ENCODE measurements at regions not wholly inside any gene's neighbourhood (a gene's known extent, or its start where the extent isn't known, plus 50 kb on each side); places are given as distances from the start of the nearest gene placed in this dataset.

DNA sequence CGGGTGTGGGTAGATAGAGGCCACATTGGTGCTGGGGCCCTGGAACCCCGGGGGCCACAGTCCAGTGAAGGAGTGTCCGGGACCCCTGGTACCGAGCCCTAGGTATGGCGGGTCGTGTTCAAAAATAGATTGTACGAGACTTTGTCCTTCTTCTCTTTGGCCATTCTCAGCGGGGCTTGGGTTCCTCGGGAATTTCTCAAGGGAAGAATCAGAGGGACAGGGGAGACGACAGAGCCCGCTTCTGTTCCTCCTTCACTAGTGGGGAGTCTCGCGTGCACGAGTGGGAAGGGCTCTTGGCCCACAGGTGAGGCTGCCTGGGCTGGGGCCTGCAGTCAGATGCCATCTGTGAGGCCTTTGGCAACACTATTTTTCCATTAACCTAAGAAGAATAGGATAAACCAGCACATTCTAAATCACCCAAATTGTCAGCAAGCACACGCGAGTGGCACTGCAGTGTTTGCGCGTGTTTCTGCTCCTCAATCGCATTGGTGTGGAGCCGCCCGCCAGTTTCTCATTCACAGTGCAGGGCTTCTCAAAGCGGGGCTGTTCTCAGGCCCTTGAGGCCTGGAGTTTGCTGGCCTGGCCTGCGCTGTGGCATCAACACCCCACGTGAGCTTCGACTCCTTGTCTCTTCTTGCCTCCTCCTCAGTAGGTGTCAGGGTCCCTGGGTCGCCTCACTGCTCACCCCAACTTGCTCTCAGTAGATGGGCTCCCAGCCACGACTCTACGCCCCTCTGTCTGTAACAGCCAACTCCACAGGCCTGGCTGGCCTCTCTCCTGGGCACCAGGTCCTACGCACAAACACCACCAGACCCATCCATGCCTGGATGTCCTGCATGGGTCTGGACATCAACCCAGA, 187.6 kb upstream of the SHH start:
- no peaks in the 10 kb centered on the region for H3K27me3 ChIP-seq (ENCODE audit: insufficient read depth, low read length, poor library complexity, severe bottlenecking)
- POLR2A ChIA-PET = no interaction called here

DNA sequence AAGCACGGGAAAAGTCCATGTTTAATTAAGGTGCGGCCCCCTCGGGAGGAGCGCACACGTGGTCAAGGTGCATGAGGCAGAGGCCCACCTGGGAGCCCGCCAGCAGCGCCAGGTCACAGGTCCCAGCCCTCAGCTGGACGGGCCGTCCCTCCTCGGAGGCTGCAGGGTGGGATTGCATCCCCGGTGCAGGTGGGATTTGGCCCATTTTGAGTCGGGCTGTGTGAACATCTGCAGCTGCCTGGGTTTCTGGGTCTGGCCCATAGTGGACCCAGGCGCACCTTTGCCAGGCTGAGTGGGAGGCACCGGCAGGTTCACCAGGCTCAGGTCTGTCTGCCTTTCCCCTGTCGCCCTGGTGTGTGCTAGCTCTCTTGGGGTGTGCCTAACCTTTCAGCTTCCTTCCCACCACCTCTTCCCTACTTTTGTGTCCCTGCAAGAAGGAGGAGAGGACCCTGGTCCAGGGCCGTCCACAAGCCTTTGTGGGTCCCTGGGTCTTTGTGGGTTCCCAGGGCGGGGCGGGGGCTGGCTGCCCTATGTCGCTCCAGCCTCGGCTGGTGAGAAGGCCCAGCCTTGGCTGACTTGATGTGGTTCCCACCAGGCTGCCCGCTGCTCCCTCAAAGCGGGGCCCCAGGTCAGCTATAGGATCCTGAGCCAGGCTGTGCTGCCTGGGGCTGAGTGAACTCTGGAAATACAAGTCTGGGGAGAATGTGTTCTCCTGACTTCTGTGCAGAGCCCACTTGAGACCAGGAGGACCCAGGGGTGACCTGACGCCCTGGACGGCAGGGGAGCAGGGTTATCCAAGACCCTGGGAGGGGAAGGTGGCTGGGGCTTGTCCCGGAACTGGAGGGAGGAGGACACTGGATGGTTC, 186.7 kb upstream of the SHH start:
- DNase-seq = no peak
- no peak overlapping the region for H3K27ac Mint-ChIP-seq
- Histone ChIP-seq H3K27ac (ENCODE audit: low read depth, low read length) (no peak overlapping the region), H3K4me1 (ENCODE audit: insufficient read depth, low read length) (peaks cover 11% of the 10 kb centered on the region), H3K4me3 (ENCODE audit: low read length) (no peak overlapping the region), H3K36me3 (ENCODE audit: insufficient read depth, low read length) (no peaks in the 10 kb centered on the region), H3K9me3 (ENCODE audit: low read length) (no peaks in the 10 kb centered on the region), H3K27me3 (ENCODE audit: insufficient read depth, low read length, poor library complexity, severe bottlenecking) (no peaks in the 10 kb centered on the region)
- peaks cover 7 to 13% of the 10 kb centered on the region in 2 donors for H3K27me3 Mint-ChIP-seq
- no peak overlapping the region for H3K4me3 Mint-ChIP-seq
- peaks cover 8 to 28% (median 13%) of the 10 kb centered on the region in 3 donors for H3K4me1 Mint-ChIP-seq
- no peaks in the 10 kb centered on the region for H3K36me3 Mint-ChIP-seq
- CTCF ChIA-PET = no interaction called here
- H3K9me3 Mint-ChIP-seq = peaks cover 0 to 1% (median 0%) of the 10 kb centered on the region in 5 donors
- POLR2A ChIA-PET = no interaction called here

More for the DNA sequence above, 187.6 kb upstream of the SHH start:
- no peaks in the 10 kb centered on the region for H3K36me3 ChIP-seq (ENCODE audit: insufficient read depth, low read length)
- H3K9me3 ChIP-seq (ENCODE audit: low read length) = no peaks in the 10 kb centered on the region
- Mint-ChIP-seq H3K27me3 (peaks cover 7 to 13% of the 10 kb centered on the region in 2 donors), H3K4me3 (no peak overlapping the region), H3K27ac (no peak overlapping the region), H3K36me3 (no peaks in the 10 kb centered on the region), H3K9me3 (peaks cover 0 to 1% (median 0%) of the 10 kb centered on the region in 5 donors), H3K4me1 (peaks cover 8 to 23% (median 13%) of the 10 kb centered on the region in 3 donors)
- DNase-seq = no peak
- H3K4me1 ChIP-seq (ENCODE audit: insufficient read depth, low read length) = peaks cover 7% of the 10 kb centered on the region
- CTCF ChIA-PET = no interaction called here
- H3K27ac ChIP-seq (ENCODE audit: low read depth, low read length) = no peak overlapping the region
- no peak overlapping the region for H3K4me3 ChIP-seq (ENCODE audit: low read length)

DNA sequence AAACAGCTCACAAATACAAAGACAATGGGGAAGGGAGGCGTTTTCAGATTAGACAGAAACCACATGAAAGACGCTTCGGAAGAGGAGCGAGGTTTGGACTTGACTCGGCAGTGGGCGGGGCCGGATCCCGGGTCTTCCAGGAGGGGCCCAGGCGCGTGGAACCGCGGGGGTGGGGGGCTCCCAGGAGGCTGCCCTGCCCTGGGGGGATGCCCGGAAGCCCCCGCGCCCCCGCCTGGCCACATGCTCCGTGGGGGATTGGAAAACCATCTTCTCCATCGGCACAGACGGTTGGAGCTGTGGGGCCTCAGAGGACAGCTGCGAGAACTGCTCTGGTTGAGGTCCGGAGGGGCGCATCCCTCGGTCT, 186.0 kb upstream of the SHH start:
- Histone ChIP-seq H3K27me3 (ENCODE audit: insufficient read depth, low read length, poor library complexity, severe bottlenecking) (no peaks in the 10 kb centered on the region), H3K4me1 (ENCODE audit: insufficient read depth, low read length) (peaks cover 11% of the 10 kb centered on the region), H3K9me3 (ENCODE audit: low read length) (no peaks in the 10 kb centered on the region), H3K27ac (ENCODE audit: low read depth, low read length) (no peak overlapping the region), H3K4me3 (ENCODE audit: low read length) (no peak overlapping the region), H3K36me3 (ENCODE audit: insufficient read depth, low read length) (no peaks in the 10 kb centered on the region)
- H3K27ac Mint-ChIP-seq = no peak overlapping the region
- peaks cover 7 to 13% of the 10 kb centered on the region in 2 donors for H3K27me3 Mint-ChIP-seq
- POLR2A ChIA-PET = no interaction called here
- peaks cover 8 to 28% (median 13%) of the 10 kb centered on the region in 3 donors for H3K4me1 Mint-ChIP-seq
- CTCF ChIA-PET = no interaction called here
- DNase-seq = no peak
- peak overlapping the region in 1 of 7 donors; percentile 41 for H3K4me3 Mint-ChIP-seq
- no peaks in the 10 kb centered on the region for H3K36me3 Mint-ChIP-seq
- H3K9me3 Mint-ChIP-seq = peaks cover 0 to 1% (median 0%) of the 10 kb centered on the region in 5 donors

DNA sequence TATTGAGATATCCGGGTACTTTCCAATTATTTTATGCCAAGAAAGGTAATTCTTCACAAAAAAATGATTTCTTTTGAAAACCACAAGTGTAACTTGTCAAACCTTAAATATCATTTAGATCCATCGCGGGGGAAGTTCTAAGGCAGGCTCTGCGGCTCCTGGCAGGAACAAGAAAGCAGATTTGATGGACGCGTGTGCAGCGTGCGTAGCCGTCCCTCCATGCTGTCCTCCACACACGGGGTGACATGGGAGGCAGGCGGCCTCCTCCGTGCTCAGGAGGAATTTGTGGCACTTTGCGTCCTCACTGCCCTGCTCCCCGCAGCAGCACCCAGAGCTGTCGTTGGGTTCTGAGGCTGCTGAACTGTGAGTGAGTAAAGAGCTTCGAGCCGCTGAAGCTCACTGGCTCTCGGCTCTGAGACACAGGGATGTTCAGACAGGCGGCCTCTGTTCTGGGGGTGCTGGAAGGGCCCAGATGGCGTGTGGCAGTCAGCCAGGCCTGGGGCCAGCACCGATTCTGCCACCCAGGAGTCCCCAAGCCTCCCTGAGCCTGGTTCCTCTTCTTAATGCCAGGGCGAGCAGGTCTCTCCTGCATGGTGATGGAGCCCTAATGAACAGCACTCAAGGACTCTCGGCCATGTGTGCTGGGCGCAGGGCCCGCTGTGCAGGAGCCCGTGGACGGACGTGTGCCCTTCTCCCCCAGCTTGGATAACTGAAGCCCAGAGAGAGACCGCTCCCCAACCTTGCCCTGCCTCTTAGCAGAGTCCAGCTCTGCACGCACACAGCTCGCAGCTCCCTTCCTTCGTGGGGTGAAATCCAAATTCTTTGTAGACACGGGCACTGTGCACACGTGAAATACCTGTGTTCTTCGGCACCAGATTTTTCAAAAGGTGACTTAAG, 185.4 kb upstream of the SHH start:
- no peaks in the 10 kb centered on the region for H3K9me3 ChIP-seq (ENCODE audit: low read length)
- H3K4me3 Mint-ChIP-seq = peak overlapping the region in 1 of 7 donors; percentile 41
- peaks cover 8 to 28% (median 13%) of the 10 kb centered on the region in 3 donors for H3K4me1 Mint-ChIP-seq
- ChIA-PET CTCF (no interaction called here), POLR2A (no interaction called here)
- H3K27ac Mint-ChIP-seq = no peak overlapping the region
- H3K4me3 ChIP-seq (ENCODE audit: low read length) = no peak overlapping the region
- H3K36me3 ChIP-seq (ENCODE audit: insufficient read depth, low read length) = no peaks in the 10 kb centered on the region
- DNase-seq = no peak
- no peaks in the 10 kb centered on the region for H3K36me3 Mint-ChIP-seq
- H3K27me3 Mint-ChIP-seq = peaks cover 7 to 13% of the 10 kb centered on the region in 2 donors
- peaks cover 0 to 1% (median 0%) of the 10 kb centered on the region in 5 donors for H3K9me3 Mint-ChIP-seq
- no peak overlapping the region for H3K27ac ChIP-seq (ENCODE audit: low read depth, low read length)
- H3K27me3 ChIP-seq (ENCODE audit: insufficient read depth, low read length, poor library complexity, severe bottlenecking) = no peaks in the 10 kb centered on the region
- H3K4me1 ChIP-seq (ENCODE audit: insufficient read depth, low read length) = peaks cover 15% of the 10 kb centered on the region

DNA sequence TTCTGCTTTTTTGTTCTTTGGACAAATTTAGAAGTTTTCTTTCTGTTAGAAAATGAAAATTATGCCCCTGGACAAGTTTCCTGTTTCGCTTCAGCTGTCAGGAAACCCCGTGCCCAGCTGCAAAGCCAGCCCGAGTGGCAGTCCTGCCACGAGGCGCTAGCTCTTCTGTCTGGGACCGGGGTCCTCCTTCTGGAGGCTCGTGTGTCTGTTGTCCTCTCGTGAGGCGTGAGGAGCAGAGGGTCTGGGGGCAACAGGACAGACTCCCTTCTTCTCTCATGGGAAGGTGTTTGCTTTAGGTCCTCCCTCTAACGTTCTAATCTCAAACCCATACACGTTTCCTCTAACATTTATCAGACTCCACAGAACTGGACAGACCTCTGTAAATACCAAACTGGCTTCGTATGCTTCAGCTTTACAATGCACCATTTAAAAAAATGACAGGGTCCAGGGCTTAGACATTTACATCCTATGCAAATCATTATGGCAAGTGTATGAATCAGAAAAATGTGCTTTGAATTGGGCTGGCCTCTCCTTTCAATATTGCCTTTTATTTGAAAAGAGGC, 184.5 kb upstream of the SHH start:
- H3K4me1 Mint-ChIP-seq = peaks cover 8 to 28% (median 13%) of the 10 kb centered on the region in 3 donors
- CTCF ChIA-PET = no interaction called here
- H3K4me1 ChIP-seq (ENCODE audit: insufficient read depth, low read length) = peaks cover 17% of the 10 kb centered on the region

DNA sequence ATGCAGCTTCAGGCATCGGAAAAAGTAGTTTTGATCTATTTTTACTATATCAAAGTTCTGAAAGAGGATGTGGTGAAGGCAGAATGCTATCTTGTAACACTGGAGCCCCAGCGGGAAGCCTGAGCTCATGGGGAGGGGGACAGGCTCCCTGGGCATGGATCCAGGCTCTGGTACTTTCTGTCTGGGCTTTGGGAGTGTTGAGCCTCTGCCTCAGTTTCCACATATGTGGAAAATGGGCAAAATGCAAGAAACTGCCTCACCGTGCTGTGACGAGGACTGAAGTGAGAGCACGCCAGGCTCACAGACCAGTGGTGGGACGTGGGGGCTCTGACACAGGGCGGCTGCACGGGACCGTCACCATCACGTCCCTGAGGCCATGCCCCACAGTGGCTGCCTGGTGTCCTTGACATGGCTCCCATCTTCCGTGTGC, 182.9 kb upstream of the SHH start:
- ChIA-PET CTCF (no interaction called here), POLR2A (no interaction called here)
- no peak overlapping the region for H3K27ac Mint-ChIP-seq
- H3K4me1 ChIP-seq (ENCODE audit: insufficient read depth, low read length) = peaks cover 17% of the 10 kb centered on the region
- peaks cover 8 to 28% (median 13%) of the 10 kb centered on the region in 3 donors for H3K4me1 Mint-ChIP-seq
- peaks cover 9 to 10% of the 10 kb centered on the region in 2 donors for H3K27me3 Mint-ChIP-seq
- peaks cover 0 to 3% (median 0%) of the 10 kb centered on the region in 5 donors for H3K9me3 Mint-ChIP-seq
- H3K27ac ChIP-seq (ENCODE audit: low read depth, low read length) = no peak overlapping the region
- H3K4me3 ChIP-seq (ENCODE audit: low read length) = no peak overlapping the region
- H3K27me3 ChIP-seq (ENCODE audit: insufficient read depth, low read length, poor library complexity, severe bottlenecking) = no peaks in the 10 kb centered on the region
- H3K4me3 Mint-ChIP-seq = peak overlapping the region in 1 of 7 donors; percentile 59
- DNase-seq = peak in 1 of 5 donors; percentile 25
- H3K9me3 ChIP-seq (ENCODE audit: low read length) = no peaks in the 10 kb centered on the region
- no peaks in the 10 kb centered on the region for H3K36me3 Mint-ChIP-seq
- H3K36me3 ChIP-seq (ENCODE audit: insufficient read depth, low read length) = no peaks in the 10 kb centered on the region

More for the DNA sequence above, 184.5 kb upstream of the SHH start:
- Mint-ChIP-seq H3K4me3 (peak overlapping the region in 1 of 7 donors; percentile 51), H3K36me3 (no peaks in the 10 kb centered on the region), H3K27me3 (peaks cover 7 to 13% of the 10 kb centered on the region in 2 donors), H3K9me3 (peaks cover 0 to 1% (median 0%) of the 10 kb centered on the region in 5 donors), H3K27ac (no peak overlapping the region)
- POLR2A ChIA-PET = no interaction called here
- no peak for DNase-seq
- Histone ChIP-seq H3K4me3 (ENCODE audit: low read length) (no peak overlapping the region), H3K27ac (ENCODE audit: low read depth, low read length) (no peak overlapping the region), H3K36me3 (ENCODE audit: insufficient read depth, low read length) (no peaks in the 10 kb centered on the region), H3K9me3 (ENCODE audit: low read length) (no peaks in the 10 kb centered on the region), H3K27me3 (ENCODE audit: insufficient read depth, low read length, poor library complexity, severe bottlenecking) (no peaks in the 10 kb centered on the region)

DNA sequence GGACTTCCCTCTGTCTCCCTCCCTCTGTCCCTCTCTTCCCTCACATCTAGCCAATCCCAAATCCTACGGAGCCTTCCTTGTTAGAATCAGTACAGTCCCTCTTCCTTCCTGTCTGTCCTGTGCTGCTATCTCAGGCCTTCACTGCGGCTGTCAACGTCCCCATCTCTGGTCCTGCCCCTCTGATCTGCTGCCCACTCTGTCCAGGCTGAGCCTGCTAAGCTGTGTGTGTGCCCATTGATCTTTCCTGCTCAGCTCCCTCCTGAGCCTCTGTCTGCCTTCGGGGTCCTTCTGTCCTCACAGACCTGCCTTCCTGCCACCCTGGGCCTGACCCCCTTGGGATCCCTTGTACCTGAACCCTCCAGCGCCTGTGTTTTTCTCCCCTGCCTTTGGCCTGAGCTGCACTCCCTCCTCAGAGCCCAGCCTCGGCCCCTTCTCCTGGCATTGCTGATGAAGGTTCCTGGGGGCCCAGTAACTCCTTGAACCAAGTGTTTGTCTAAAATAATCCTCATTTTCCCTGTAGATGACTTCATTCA, 182.1 kb upstream of the SHH start:
- Histone ChIP-seq H3K27ac (ENCODE audit: low read depth, low read length) (no peak overlapping the region), H3K4me3 (ENCODE audit: low read length) (no peak overlapping the region), H3K27me3 (ENCODE audit: insufficient read depth, low read length, poor library complexity, severe bottlenecking) (no peaks in the 10 kb centered on the region), H3K36me3 (ENCODE audit: insufficient read depth, low read length) (no peaks in the 10 kb centered on the region), H3K4me1 (ENCODE audit: insufficient read depth, low read length) (peaks cover 17% of the 10 kb centered on the region), H3K9me3 (ENCODE audit: low read length) (no peaks in the 10 kb centered on the region)
- DNase-seq = no peak
- ChIA-PET POLR2A (no interaction called here), CTCF (no interaction called here)
- H3K27ac Mint-ChIP-seq = no peak overlapping the region
- H3K9me3 Mint-ChIP-seq = peaks cover 0 to 5% (median 4%) of the 10 kb centered on the region in 5 donors
- peaks cover 8% of the 10 kb centered on the region in 2 donors for H3K27me3 Mint-ChIP-seq
- peaks cover 8 to 28% (median 13%) of the 10 kb centered on the region in 3 donors for H3K4me1 Mint-ChIP-seq
- H3K4me3 Mint-ChIP-seq = no peak overlapping the region
- H3K36me3 Mint-ChIP-seq = no peaks in the 10 kb centered on the region

Measured in CD8-positive, alpha-beta memory T cell (primary cell).